ENCODE measurements at regions not wholly inside any gene's neighbourhood (a gene's known extent, or its start where the extent isn't known, plus 50 kb on each side); places are given as distances from the start of the nearest gene placed in this dataset.

DNA sequence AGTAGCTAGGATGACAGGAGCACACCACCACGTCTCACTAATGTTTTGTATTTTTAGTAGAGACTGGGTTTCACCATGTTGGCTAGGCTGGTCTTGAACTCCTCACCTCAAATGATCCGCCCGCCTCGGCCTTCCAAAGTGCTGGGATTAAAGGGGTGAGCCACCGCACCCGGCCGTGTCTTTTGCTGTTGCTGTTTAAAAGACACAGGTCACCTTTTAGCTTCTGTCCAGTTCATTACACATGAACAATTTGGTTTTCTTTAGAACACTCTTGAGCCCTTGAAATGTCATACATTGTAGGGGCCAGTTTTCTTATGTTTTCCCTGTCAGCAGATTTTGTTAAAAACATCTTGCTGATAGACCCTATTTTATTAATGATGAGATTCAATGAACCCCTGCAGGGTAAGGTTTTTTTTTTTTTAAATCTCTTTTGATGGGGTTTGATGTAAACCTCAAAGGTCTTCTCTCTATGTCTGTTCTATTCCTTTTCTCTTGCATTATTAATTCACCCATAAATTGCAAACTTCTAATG, 61.0 kb upstream of the AGPS start:
- no peaks in the 10 kb centered on the region for H3K9me3 ChIP-seq
- H3K36me3 ChIP-seq = no peaks in the 10 kb centered on the region
- no peak for DNase-seq
- peak overlapping the region in 1 of 2 donors; percentile 6 for H3K9ac ChIP-seq (ENCODE audit: low read depth in 2 of 2, low read length in 2 of 2)
- H3K27ac ChIP-seq = no peak overlapping the region
- intact Hi-C loops (cut with DNase I) = loop anchor here (5.0 kb wide), 1 partner anchor 69 kb away; the partner anchor contains the start of gene NFE2L2
- no peak overlapping the region for H3K4me3 ChIP-seq
- H3K27me3 ChIP-seq = no peaks in the 10 kb centered on the region
- TF ChIP-seq, protein P1, sequence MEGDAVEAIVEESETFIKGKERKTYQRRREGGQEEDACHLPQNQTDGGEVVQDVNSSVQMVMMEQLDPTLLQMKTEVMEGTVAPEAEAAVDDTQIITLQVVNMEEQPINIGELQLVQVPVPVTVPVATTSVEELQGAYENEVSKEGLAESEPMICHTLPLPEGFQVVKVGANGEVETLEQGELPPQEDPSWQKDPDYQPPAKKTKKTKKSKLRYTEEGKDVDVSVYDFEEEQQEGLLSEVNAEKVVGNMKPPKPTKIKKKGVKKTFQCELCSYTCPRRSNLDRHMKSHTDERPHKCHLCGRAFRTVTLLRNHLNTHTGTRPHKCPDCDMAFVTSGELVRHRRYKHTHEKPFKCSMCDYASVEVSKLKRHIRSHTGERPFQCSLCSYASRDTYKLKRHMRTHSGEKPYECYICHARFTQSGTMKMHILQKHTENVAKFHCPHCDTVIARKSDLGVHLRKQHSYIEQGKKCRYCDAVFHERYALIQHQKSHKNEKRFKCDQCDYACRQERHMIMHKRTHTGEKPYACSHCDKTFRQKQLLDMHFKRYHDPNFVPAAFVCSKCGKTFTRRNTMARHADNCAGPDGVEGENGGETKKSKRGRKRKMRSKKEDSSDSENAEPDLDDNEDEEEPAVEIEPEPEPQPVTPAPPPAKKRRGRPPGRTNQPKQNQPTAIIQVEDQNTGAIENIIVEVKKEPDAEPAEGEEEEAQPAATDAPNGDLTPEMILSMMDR (IDR thresholded peaks at IDR 0.05) = no peak
- H3K4me1 ChIP-seq = no peaks in the 10 kb centered on the region

DNA sequence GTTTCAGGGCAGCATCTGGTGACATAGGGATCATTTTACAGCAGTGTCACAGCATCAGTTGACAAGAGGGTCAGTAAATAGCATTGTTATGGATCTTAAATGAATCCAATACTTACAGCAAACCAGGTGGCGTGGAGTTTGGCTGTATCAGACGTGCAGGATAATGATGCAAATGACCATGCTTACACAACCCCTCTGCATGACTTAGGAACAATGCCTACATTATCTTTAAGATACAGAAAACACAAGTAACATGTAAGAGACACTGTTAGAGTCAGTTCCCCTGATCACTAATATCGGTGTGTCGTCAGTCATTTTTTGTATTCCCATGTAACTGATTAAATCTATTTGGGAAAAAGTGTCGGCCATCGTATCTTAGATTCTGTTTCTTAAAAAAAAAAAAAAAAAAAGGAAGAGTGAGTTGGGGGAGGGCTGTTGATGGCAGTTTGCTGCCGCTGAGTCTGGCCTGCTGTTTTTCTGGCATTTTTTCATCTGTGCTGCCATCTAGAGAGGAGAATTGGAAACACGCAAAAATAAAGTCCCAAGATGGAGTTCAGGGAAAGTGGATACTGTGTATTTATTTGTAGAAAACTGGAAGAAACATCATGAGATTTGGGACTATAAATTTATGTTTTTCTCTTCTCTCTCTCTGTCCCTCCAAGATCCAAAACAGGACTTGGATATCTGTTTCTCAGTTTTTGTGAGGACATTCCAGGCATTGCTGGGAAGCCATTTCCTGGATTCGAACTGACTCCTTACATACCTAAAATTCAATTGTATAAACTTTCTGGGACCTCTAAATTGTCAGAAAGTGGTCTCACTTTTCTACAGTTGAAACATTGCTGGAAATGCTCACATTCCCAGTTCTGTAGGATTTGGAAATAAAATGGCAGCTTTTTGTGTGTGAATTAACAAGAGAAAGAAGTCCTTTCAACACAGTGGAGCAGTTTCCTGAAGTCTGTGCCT, 60.3 kb upstream of the AGPS start:
- no peak overlapping the region for H3K27ac ChIP-seq
- no peaks in the 10 kb centered on the region for H3K9me3 ChIP-seq
- H3K36me3 ChIP-seq = no peaks in the 10 kb centered on the region
- H3K27me3 ChIP-seq = no peaks in the 10 kb centered on the region
- TF ChIP-seq, protein P1 (IDR thresholded peaks at IDR 0.05) = peak; percentile 44
- peak; percentile 64 for DNase-seq
- H3K9ac ChIP-seq (ENCODE audit: low read depth in 2 of 2, low read length in 2 of 2) = peak overlapping the region in 1 of 2 donors; percentile 6
- H3K4me3 ChIP-seq = no peak overlapping the region
- intact Hi-C loops (cut with DNase I) = loop anchor here (2.0 to 5.0 kb wide), 2 partner anchors 70 to 168 kb away; partner anchors contain the start of gene NFE2L2
- H3K4me1 ChIP-seq = no peaks in the 10 kb centered on the region

DNA sequence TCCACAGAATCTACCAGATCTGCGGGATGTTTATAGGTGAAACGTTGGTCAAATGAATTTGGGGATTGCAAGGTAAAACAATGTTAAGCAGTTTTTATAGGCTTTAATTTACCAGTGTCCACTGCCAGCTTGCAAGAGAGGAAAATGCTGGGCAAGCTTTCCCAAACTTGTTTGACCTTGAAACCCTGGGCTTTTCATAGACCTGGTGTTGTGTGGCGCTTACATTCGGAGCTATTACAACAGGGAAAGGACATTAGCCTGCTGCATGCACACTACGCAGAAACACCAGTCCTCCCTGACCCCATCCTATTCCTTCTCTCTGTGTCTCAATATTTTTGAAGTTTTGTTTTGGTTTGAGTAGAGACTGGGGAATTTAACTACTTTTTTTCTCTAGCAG, 59.6 kb upstream of the AGPS start:
- Histone ChIP-seq H3K4me1 (no peaks in the 10 kb centered on the region), H3K9ac (ENCODE audit: low read depth in 2 of 2, low read length in 2 of 2) (no peak overlapping the region), H3K4me3 (no peak overlapping the region), H3K9me3 (no peaks in the 10 kb centered on the region), H3K27me3 (no peaks in the 10 kb centered on the region), H3K27ac (no peak overlapping the region), H3K36me3 (no peaks in the 10 kb centered on the region)
- TF ChIP-seq, protein P1 (IDR thresholded peaks at IDR 0.05) = no peak
- no peak for DNase-seq
- intact Hi-C loops (cut with DNase I) = loop anchor here (2.0 to 5.0 kb wide), 2 partner anchors 71 to 168 kb away; partner anchors contain the start of gene NFE2L2

DNA sequence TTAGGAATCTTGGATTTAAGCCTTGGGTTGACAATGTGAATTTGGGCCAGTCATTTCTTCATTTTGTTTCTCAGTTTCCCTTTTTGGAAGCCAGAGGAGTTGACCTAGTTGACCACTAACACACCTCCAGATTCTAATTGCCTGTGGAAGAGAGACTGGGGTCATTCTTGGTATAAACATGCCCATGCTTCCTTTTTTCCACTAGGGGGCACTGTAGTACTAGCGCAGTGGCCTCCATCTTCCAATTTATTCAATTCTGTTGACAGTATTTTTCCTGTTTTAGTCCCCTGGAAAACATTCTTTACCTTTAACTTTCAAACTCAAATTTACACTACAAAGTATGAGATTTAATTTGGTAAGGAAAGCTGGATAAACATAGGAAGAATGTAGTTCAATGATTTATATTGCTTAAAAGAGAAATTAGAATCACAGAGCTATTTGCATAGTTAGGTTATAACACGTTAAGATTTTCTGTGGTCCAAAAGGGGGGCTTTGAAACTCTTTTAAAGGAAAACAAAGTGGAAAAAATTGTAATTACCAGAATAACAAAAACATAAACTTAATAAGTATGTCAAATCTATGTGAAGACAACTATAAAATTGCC, 57.5 kb upstream of the AGPS start:
- Histone ChIP-seq H3K36me3 (no peaks in the 10 kb centered on the region), H3K4me3 (no peak overlapping the region), H3K27me3 (no peaks in the 10 kb centered on the region), H3K9ac (ENCODE audit: low read depth in 2 of 2, low read length in 2 of 2) (no peak overlapping the region), H3K9me3 (no peaks in the 10 kb centered on the region), H3K27ac (no peak overlapping the region), H3K4me1 (no peaks in the 10 kb centered on the region)
- no peak for DNase-seq
- TF ChIP-seq, protein P1 (IDR thresholded peaks at IDR 0.05) = peak; percentile 98
- intact Hi-C loops (cut with DNase I) = loop anchor here (2.0 to 5.0 kb wide), 4 partner anchors 73 to 387 kb away; partner anchors contain the start of gene NFE2L2

DNA sequence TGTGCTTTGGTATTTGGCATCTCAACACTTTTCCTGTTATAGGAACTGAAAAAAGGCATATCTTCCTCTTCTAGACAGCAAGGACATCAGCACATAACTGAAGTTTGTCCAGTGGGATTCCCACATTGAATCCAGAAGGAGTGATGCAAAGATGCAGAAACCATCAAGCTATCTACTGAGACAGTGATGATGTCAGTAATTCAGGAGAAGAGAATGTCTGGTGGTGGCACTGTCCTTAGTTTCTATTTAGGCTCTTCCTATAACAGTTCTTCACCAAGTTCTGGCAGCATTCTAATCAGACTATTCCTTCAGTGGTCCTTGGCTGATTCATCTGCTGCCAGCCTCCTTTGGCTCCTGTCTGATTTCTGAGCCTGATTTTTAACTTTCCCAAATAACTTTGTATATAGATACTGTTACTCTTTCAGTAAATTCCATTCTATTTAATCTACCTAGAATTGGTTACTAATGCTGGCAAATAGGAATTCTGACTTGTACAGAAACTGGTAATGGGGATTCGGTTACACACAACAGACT, 56.6 kb upstream of the AGPS start:
- no peak for DNase-seq

More for the DNA sequence above, 56.6 kb upstream of the AGPS start:
- Histone ChIP-seq H3K4me1 (no peaks in the 10 kb centered on the region), H3K9me3 (no peaks in the 10 kb centered on the region), H3K27ac (no peak overlapping the region), H3K27me3 (no peaks in the 10 kb centered on the region), H3K36me3 (no peaks in the 10 kb centered on the region), H3K9ac (ENCODE audit: low read depth in 2 of 2, low read length in 2 of 2) (no peak overlapping the region), H3K4me3 (no peak overlapping the region)
- intact Hi-C loops (cut with DNase I) = loop anchor here (2.0 to 5.0 kb wide), 3 partner anchors 81 to 386 kb away; no protein-coding TSS in a partner anchor
- TF ChIP-seq, protein P1 (IDR thresholded peaks at IDR 0.05) = no peak
